Left renal pelvis (tissue), 4 donors: ENCODE measurements at regions not wholly inside any gene's neighbourhood (a gene's known extent, or its start where the extent isn't known, plus 50 kb on each side); places are given as distances from the start of the nearest gene placed in this dataset.

Experiments used
- DNase-seq, 4 donors: peaks; one replicate each; pipeline ENCODE4 v3.0.0-alpha.2; 2013; ENCODE audit warnings: low read depth in 4 of 4, low spot score in 3 of 4

DNA sequence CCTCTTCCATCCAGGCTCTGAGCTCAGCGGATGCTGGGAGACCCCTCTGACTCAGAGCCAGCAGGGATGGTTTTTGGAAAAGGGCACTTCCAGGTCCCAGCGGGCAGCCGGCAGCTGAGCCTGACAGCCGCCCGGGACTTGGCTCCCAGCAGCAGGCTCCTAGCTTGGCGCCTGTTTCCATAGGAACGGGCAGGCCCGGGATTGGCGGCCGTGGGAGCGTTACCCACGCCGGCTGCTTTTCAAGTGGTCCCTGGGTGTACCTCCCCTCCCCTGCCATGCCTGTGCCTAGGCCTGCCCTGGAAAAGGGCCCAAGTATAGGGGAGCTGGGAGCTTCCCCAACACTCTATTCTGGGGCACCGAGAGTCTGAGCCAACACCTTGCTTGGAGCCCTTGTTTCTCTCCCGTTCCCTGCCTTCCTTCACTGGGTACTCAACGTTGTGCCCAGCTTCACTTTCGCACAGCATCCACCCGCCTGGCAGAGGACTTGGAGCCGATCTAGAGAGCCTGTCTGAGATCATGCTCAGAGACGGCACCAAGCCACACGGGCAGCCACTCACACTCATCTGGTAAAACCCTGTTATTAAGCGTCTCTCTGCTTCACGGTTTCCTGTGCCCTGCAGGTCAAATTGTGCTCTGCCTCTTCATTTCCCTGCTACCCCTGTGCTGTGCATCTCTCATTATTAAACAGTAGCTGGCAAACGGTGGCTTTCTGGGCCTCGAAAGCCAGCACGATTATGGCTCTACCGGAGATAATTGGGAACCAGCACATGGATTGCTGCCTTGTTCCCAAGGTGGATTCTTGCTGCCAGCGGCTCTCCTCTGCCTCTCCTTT is 521.5 kb downstream of the BCOR start:
- no peak for DNase-seq

DNA sequence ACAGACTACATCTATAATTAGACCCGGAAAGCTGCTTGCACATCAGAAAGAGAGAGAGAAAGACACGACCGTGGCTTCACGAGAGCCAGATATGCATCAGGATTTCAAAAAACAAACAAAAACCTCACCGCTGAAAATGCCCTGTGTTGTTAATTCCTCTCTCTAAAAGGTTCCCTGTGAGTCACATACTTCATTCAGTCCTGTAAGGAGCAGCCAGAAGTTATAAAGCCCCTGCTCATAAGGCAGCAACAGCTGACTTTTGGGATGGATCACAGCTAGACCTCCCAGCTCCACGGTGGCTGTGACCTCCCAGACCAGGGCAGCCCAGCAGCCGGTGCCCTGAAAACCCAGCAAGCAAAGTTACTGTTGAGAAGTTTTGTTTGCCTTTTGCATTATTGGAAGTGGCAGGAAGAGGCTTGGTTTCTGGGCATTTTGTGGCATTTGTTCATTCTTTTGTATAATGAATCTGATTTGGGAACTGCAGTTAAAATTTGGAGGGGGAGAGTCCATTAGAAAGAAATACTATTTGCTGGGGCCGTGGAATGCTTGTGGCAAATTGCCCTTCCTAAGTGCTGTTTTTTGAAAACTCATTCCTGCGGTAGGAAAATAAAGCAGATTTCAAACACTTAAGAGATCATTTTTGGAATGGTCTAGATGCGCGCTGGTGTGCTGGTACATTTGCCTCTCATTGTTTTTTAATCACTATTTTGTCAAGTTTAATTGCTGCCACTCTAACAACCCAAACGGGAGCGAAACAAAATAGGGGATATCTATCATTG is 520.4 kb downstream of the BCOR start:
- DNase-seq = no peak

DNA sequence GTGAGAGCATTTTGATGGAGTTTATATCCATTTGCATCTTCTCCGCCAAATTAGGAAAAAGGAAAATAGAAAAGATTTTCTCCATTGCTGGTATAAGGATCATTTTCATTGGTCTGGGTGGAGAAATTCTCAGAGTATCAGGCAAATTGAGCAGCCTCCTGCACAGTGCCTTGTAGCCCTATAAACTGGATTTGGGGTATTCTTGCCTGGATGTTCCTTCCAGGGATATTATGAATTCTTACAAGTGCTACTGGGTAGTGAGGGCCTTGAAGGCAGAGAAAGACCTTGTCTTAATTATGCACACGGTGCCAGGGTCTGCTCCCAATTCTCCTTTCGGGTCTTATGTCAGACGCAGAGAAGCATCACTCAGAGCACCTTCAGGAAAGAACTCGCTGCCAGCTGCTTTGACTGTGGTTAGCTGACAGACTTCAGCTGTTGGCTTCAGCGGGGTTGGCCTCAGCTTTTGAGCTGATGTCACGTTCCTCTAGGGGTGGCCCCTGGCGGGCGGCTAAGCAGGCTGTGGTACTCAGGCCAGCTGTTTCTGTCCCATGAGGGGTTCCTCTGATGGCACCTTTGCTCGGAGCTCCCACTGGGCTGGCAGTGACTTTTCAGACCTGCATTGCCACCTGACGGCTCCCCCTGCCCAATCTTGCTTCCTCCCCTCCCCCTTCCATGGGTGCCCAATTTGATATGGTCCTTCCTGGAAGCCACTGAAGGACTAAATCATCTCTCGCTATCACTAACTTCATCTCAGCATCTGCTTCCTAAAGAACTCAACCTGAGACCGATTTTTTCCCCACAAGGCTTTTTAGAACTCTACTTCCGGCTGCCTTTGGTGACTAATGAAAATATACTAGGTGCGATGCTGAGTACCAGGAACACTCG is 519.5 kb downstream of the BCOR start:
- DNase-seq = no peak

DNA sequence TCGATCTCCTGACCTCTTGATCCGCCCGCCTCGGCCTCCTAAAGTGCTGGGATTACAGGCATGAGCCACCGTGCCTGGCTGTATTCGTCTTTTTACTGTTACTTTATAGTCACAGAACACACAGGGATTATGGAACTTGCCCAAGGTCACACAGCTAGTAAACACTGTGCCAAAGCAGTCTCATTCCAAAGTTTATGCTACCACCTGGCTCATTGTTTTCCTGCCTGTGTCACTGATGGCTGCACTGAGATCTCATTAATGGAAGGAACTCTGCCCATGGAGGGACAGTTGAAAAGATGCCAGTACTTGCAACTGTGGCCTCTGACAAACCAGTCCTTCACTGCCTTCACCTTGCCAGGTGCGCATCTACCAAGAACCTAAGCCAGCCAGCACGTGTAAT is 517.7 kb downstream of the BCOR start:
- no peak for DNase-seq

DNA sequence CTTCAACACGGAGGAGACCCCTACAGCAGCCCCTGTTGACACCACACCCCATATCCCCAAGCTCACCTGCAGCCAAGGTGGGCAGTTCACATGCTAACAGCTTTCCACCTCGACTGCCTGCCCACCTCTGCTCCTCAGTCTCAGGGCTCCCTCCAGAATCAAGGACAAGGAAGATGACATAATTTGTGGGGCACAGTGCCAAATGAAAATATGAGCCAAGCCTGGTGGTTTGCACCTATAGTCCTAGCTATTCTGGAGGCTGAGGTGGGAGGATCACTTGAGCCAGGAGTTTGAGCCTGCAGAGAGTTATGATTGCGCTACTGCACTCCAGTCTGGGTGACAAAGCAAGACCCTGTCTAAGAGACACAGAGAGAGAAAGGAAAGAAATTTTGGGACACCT is 516.3 kb downstream of the BCOR start:
- DNase-seq = no peak

DNA sequence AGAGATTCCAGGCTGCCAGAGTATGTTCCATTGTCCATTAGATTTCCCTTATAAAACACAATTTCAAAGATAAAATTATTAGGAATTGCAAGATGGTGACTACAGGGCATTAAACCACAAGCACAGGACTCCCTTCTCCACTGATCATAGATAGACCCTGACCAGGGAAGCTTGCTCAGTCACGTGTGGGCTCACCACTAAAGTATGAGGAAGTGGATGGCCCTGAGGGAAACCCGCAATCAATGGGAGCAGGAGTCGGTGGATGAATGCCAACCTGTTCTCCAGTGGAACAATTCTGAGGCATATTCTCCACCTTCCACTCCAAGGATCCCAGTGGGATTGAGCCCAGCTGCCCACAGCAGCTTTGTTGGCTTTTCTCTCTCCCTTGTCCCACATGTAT is 515.7 kb downstream of the BCOR start:
- no peak for DNase-seq

DNA sequence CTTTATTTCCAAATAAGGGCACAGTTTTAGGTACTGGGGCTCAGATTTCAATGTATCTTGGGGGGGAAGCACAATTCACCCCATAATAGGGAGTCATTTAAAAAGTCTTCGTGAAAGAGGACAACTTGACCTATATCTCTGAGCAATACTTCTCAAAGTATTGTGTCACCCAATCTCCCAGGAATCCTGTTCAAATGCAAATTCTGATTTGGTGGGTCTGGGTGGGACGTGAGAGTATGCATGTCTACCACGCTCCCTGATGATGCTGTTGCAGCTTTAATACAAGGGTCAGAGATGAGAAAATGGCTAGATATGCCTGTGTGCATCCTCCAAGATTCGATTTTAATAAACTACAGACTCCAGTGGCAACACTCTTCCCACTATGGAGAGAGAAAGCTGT is 514.8 kb downstream of the BCOR start:
- DNase-seq = no peak

DNA sequence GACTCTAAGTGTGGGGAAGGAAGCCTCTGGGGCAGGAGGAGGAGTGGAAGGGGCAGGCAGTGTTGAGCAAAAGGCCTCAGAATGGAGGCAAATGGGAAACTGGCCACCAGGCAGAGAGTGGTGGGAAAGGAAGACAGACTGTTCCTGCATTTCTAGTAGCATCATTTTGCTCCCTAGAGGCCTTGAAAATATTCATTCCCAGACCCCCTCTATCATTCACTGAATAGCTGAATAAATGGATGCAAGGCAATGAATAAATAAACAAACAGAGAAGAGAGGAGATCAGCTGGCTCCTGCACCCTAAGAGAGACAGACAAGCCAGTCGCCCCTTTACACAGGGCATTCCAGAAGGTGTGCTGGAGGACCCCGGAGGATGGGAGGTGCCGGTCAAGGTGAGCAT is 511.9 kb downstream of the BCOR start:
- no peak for DNase-seq

DNA sequence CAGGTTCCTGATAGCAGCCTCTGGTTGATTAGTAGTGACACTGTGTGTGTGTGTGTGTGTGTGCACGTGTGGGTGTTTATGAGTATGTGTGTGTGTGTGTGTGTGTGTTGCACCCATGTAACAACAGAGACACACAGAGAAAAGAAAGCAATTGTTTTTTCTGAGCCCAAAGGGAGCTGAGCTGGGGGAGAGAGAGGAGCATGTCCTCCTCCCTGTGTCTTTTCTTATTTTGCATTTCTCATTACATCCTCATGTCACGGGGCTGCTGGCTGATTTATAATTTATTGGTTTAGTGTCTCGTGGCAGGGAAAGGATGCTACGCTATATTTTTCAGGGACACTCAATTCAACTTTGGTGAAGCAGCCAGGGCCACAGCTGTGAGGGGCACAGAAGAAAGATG is 511.4 kb downstream of the BCOR start:
- DNase-seq = no peak

DNA sequence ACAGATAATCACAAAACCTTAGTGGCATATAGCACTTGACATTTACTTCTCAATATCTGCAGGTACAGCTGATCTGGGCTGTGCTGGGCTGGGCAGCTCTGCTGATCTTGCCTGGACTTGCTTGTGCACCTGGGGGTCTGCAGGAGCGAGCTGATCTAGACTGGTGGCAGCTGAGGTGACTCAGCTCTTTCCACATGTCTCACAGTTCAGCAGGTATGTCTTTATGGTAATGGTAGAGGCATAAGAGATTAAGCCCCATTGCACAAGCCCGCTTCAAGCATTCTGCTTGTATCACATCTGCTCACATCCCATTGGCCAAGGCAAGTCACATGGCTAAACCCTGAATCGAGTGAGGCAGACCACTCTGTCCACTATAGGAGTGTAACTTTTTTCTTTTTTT is 506.7 kb downstream of the BCOR start:
- DNase-seq = no peak

DNA sequence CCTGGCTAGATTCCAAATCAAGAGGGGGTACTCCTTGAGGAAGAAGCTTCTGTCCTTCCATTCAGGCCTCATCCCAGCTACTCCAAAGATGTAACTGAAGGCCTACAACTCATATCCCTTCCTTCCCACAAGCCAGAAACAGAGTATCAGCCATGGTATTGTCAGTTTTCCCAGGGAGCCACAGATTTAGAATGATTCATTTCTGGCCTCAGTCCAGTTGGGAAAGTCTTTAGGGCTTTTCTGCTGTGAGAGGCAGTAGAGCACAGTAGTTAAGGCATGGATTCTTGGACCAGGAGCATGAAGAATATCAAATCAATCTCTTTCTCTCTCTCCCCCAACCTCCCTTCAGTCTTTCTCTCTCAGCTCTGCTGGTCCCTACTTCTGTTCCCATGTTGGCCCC is 505.0 kb downstream of the BCOR start:
- no peak for DNase-seq

DNA sequence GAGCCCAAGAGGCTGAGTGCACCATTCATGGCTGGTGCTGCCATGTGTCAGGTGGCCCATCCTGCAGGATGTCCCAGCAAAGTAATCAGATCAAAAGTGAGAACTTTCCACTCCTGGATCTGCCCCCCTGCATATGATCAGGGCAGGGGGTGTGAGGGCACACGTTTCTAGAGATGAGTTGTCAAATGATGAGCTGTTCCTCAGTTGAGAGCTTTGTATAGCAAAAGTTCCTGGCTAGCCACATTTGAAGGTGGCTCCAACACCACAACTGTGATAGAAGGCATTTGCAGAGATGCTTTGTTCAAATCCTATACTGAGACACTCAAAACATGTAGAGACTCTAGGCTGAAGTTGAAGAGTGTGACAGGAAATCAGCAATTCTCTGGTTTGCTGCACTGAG is 501.8 kb downstream of the BCOR start:
- no peak for DNase-seq

DNA sequence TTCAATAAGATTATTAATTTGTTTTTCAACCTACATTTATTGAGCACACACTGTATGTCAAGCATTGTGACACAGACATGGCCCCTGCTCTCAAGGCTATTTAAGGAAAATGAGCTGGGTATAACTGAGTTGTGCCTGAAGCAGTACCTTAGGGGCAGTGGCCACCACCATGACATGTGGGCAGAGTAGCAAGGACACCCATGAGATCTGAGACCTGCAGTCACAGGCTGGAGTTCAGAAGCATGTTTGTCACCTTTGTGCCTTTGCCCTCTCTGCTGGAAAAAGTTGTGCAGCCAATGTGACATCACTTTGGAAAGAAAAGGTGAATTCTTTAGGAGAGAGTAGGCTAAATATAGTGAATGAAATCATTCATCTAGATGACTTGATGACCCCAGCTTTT is 501.3 kb downstream of the BCOR start:
- no peak for DNase-seq

DNA sequence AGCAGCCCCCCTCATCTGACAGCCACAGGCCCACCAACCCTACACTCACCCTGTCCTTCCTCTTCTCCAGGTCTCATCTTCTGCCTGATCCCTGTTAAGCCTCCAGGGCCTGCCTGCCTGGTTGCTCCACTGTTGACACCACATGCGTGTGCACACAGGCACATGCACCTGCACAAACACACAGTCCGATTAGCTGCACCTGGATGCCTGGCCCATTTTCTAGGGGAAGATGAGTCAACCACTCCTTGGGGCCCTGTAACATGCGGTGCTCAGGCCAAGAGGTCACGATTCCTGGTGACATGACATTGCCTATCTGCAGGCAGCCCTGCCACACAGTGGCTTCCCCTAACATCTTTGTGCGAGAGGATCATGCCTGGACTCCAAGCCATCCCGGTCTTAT is 498.4 kb downstream of the BCOR start:
- DNase-seq = no peak

DNA sequence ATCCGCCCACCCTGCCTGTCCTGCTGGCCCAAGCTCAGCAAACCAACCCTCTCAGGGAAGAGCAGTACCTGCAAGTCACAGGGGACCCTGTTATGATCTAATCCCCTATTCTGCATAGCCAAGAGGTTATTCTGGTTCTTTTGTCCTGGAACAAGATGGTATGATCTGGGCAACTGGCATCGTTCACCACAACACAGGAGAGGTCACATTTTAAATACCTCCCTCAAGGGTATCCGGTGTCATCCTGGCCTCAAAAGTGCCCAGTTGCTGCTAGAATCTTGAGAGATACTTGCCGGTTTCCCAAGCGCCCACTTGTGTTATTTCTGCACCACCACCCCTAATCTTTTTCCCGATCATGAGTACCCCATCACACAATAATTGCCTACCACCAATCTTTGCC is 497.5 kb downstream of the BCOR start:
- DNase-seq = no peak

DNA sequence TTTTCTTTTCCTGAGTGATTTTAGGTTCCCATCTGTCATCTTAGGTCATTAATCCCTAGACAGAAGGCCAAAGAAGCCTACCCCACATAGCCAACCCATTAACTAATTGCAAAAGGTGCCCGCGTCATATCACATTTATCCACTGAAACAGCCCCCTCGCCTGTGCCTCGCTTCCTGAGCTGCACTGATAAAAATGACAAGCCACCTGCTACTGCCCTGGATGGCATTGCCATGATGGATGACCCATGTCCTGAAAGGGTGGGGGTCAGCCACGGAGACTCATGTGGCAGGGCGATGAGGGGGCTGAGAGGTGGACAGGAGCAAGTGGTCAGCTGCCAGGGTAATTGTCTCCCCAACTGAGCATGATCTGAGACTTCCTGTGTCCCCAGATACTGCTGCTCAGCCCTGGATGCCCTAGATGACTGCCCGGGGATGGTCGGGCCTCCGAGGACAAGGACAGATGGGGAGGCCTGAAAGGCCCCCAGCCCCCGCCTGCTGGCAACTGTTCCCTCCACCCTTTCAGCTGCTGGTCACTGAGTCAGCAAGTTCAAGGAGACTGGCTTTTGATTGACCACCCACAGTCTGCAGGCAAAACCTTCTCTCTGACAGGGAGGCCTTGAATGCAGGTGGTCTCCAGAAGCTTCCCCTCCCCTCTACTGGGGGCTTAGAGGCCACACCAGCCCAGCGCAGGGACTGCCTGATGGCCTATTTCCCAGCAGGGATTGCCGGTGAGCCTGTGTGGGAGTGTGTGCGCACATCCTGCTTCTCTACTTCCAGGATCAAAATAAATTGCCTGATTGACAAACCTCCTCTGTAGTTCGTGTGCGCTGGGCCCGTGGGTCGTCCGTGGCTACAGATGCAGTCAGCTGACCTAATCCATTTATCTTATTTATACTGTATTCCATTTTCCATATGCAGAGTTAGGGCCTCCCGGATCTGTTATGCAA is 496.3 kb downstream of the BCOR start:
- DNase-seq = no peak

DNA sequence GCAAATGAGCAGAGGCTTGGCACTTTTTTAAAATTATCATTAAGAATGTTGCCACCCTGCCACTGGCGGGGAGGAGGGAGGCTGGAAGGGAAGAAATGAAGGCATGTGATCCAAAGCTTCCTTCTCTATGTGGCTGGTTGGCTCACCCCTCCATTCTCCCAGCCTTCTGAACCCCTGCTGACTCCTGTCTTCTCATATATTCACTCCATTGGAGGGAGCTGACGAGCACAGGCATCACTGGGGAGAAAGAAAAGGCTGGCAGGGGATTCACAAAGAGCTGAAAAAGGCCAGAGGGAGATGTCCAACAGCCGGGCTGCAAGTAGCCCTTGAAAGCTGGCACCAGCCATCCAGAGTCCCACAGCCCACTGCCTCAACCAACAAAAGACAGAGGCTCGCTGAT is 495.6 kb downstream of the BCOR start:
- DNase-seq = no peak

DNA sequence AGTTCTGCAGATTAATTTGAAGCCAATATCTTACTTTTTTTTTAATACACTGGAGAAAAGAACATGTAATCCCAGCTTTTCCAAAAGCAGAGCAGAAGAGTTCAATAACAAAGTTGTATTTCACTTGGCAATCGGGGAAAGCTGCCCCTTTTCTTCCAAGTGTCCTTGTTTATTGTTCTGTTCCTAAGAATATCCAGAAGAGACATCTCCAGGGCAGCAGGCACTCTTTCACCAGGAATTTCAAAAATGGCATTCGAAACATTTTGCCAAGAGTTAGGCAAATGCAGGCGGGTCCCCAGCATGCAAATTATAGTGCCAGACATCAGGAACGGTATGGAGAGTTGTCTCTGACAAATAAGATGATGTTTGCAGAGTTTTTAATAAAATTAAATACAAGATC is 494.5 kb downstream of the BCOR start:
- DNase-seq = no peak

DNA sequence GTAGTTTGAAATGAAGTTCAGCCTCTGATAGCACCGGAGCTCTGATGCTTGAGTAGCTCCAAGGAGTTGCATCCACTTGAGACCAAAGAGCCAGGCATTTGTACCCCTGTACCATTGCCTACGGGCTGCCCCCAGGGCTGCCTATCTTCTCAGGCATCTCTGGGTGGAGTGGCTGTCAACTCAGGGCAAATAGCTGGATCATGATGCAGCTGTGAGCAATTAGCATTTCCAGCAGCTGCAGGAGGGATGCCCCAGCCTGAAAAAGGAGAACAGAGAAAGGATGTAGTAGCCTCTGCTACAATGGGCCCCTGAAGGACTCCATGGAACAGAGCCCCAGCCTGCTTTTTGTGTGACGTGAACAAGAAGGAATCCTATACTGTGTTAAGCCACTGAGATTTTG is 492.6 kb downstream of the BCOR start:
- DNase-seq = no peak

DNA sequence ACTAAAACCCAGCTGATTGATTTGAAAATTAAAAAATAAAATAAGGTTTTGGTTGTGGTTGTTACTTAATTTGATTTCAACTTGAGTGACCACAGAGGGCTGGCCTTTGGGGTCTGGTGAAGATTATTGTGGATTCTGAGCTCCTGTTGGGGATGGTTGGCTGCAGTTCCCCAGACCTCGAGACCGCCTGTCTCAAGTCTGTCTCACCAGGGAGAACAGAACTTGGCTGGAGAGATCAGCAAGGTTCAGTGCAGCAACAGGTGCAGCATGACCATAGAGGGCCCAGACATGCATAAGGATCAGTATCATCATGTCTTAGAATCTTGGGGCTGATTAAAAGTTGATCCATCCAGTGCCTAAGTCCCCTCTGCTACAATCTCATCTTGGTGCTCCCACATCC is 491.9 kb downstream of the BCOR start:
- no peak for DNase-seq
